ENCODE measurements at regions not wholly inside any gene's neighbourhood (a gene's known extent, or its start where the extent isn't known, plus 50 kb on each side); places are given as distances from the start of the nearest gene placed in this dataset.

GRCh38 chr4:180120068-180120467, 2123.1 kb upstream of the TENM3 start:
- TF ChIP-seq CTCF (IDR thresholded peaks at IDR 0.05; ENCODE audit: borderline replicate concordance, extremely low read depth, low read length, poor library complexity, severe bottlenecking): no peak
- no peak for TF ChIP-seq EZH2 (IDR thresholded peaks at IDR 0.05; ENCODE audit: borderline replicate concordance, low read depth, low read length, severe bottlenecking)
